Astrocyte (in vitro differentiated cells and primary cell): ENCODE measurements at regions not wholly inside any gene's neighbourhood (a gene's known extent, or its start where the extent isn't known, plus 50 kb on each side); places are given as distances from the start of the nearest gene placed in this dataset.
A peak's percentile ranks its signal among the peaks of the same experiment; 100 is the strongest.

Experiments used
- DNase-seq: peaks from one replicate; pipeline ENCODE4 v3.0.0-alpha.2; 2010; ENCODE audit warnings: low read depth
- FAIRE-seq: peaks from 2 replicates; lab custom pipeline; 2011; peaks lifted over from hg19 to GRCh38; lab: Jason Lieb, UNC
- H2AFZ ChIP-seq: 2 replicates; pipeline ENCODE4 v1.6.0; 2012; ENCODE audit warnings: low read depth, low read length, inconsistent platforms
- H3K27ac ChIP-seq: 2 replicates; pipeline ENCODE4 v1.5.1; 2011; ENCODE audit warnings: low read depth, low read length, inconsistent platforms
- H3K27me3 ChIP-seq: 2 replicates; pipeline ENCODE4 v1.6.0; 2011; ENCODE audit warnings: low read length, inconsistent platforms; ENCODE audit not compliant: insufficient read depth
- H3K36me3 ChIP-seq: 2 replicates; pipeline ENCODE4 v1.5.1; 2011; ENCODE audit warnings: low read length, inconsistent platforms; ENCODE audit not compliant: insufficient read depth
- H3K4me1 ChIP-seq: 2 replicates; pipeline ENCODE4 v1.5.1; 2011; ENCODE audit warnings: low read length, inconsistent platforms; ENCODE audit not compliant: insufficient read depth
- H3K4me2 ChIP-seq: 2 replicates; pipeline ENCODE4 v1.6.0; 2012; ENCODE audit warnings: low read length, inconsistent platforms
- H3K4me3 ChIP-seq: 2 replicates; pipeline ENCODE4 v1.5.1; 2011; ENCODE audit warnings: low read depth, mild to moderate bottlenecking, low read length, inconsistent platforms; ENCODE audit not compliant: insufficient read depth
- H3K79me2 ChIP-seq: 2 replicates; pipeline ENCODE4 v1.6.0; 2012; ENCODE audit warnings: mild to moderate bottlenecking, low read length, inconsistent platforms; ENCODE audit not compliant: insufficient read depth
- H3K9ac ChIP-seq: 2 replicates; pipeline ENCODE4 v1.6.0; 2012; ENCODE audit warnings: mild to moderate bottlenecking, low read length, inconsistent platforms
- H3K9me3 ChIP-seq: 2 replicates; pipeline ENCODE4 v1.5.1; 2012; ENCODE audit warnings: low read depth, mild to moderate bottlenecking, low read length, inconsistent platforms; ENCODE audit not compliant: insufficient read depth
- H4K20me1 ChIP-seq: 2 replicates; pipeline ENCODE4 v1.6.0; 2012; ENCODE audit warnings: low read length, inconsistent platforms; ENCODE audit not compliant: insufficient read depth
- H3K27ac Mint-ChIP-seq: one replicate; pipeline ENCODE4 v1.8.0; 2021; ENCODE audit warnings: mild to moderate bottlenecking, mixed read lengths; ENCODE audit not compliant: unreplicated experiment
- H3K27me3 Mint-ChIP-seq: one replicate; pipeline ENCODE4 v1.8.0; 2021; ENCODE audit warnings: low read depth, mixed read lengths; ENCODE audit not compliant: unreplicated experiment
- H3K36me3 Mint-ChIP-seq: one replicate; pipeline ENCODE4 v1.8.0; 2021; ENCODE audit warnings: low read depth, mixed read lengths; ENCODE audit not compliant: unreplicated experiment
- H3K4me1 Mint-ChIP-seq: one replicate; pipeline ENCODE4 v1.8.0; 2021; ENCODE audit warnings: low read depth, mixed read lengths; ENCODE audit not compliant: unreplicated experiment
- H3K4me3 Mint-ChIP-seq: one replicate; pipeline ENCODE4 v1.8.0; 2021; ENCODE audit warnings: mild to moderate bottlenecking, moderate library complexity, mixed read lengths; ENCODE audit not compliant: unreplicated experiment
- H3K9me3 Mint-ChIP-seq: one replicate; pipeline ENCODE4 v1.8.0; 2021; ENCODE audit warnings: mild to moderate bottlenecking, mixed read lengths; ENCODE audit not compliant: unreplicated experiment
- CTCF ChIP-seq: IDR thresholded peaks from 2 replicates; pipeline ENCODE4 v1.5.1; 2011; ENCODE audit warnings: low read depth, mild to moderate bottlenecking, inconsistent platforms, low read length, moderate library complexity; ENCODE audit not compliant: insufficient read depth
- EZH2 ChIP-seq: IDR thresholded peaks from 2 replicates; pipeline ENCODE4 v1.6.1; 2012; ENCODE audit warnings: mild to moderate bottlenecking, low read length, inconsistent platforms; ENCODE audit not compliant: insufficient read depth

GRCh38 chr4:116386856-116387255 is 698.5 kb downstream of the TRAM1L1 start:
- no peaks in the 10 kb centered on the region for H3K36me3 Mint-ChIP-seq

GRCh38 chr4:116385583-116385982 is 699.8 kb downstream of the TRAM1L1 start:
- H3K79me2 ChIP-seq, result no peaks in the 10 kb centered on the region
- DNase-seq, result no peak
- FAIRE-seq, result no peak

More at GRCh38 chr4:116386856-116387255, 698.5 kb downstream of the TRAM1L1 start:
- H3K4me2 ChIP-seq, result no peak overlapping the region
- Mint-ChIP-seq H3K4me1 (no peaks in the 10 kb centered on the region), H3K9me3 (no peaks in the 10 kb centered on the region), H3K27ac (no peak overlapping the region), H3K4me3 (no peak overlapping the region), H3K27me3 (no peaks in the 10 kb centered on the region)
- H3K9me3 ChIP-seq, result no peaks in the 10 kb centered on the region
- FAIRE-seq (no peak), DNase-seq (peak; percentile 6)
- H4K20me1 ChIP-seq, result no peaks in the 10 kb centered on the region
- H3K36me3 ChIP-seq, result no peaks in the 10 kb centered on the region
- no peak for TF ChIP-seq EZH2
- H3K4me1 ChIP-seq, result no peaks in the 10 kb centered on the region
- H2AFZ ChIP-seq, result no peak overlapping the region
- H3K79me2 ChIP-seq, result no peaks in the 10 kb centered on the region
- H3K27ac ChIP-seq, result no peak overlapping the region
- no peak overlapping the region for H3K9ac ChIP-seq
- H3K4me3 ChIP-seq, result no peak overlapping the region
- no peaks in the 10 kb centered on the region for H3K27me3 ChIP-seq

GRCh38 chr4:116374815-116375214 is 710.6 kb downstream of the TRAM1L1 start:
- H3K27ac ChIP-seq, result no peak overlapping the region

More at GRCh38 chr4:116385583-116385982, 699.8 kb downstream of the TRAM1L1 start:
- Mint-ChIP-seq H3K36me3 (no peaks in the 10 kb centered on the region), H3K27me3 (no peaks in the 10 kb centered on the region), H3K9me3 (no peaks in the 10 kb centered on the region), H3K27ac (no peak overlapping the region), H3K4me1 (no peaks in the 10 kb centered on the region), H3K4me3 (no peak overlapping the region)
- no peaks in the 10 kb centered on the region for H3K4me1 ChIP-seq
- H2AFZ ChIP-seq, result no peak overlapping the region
- no peaks in the 10 kb centered on the region for H4K20me1 ChIP-seq
- H3K27ac ChIP-seq, result no peak overlapping the region
- H3K4me2 ChIP-seq, result no peak overlapping the region
- TF ChIP-seq CTCF (no peak), EZH2 (no peak)
- no peaks in the 10 kb centered on the region for H3K27me3 ChIP-seq
- no peak overlapping the region for H3K4me3 ChIP-seq
- H3K36me3 ChIP-seq, result no peaks in the 10 kb centered on the region
- H3K9me3 ChIP-seq, result no peaks in the 10 kb centered on the region
- no peak overlapping the region for H3K9ac ChIP-seq

More at GRCh38 chr4:116374815-116375214, 710.6 kb downstream of the TRAM1L1 start:
- Mint-ChIP-seq H3K9me3 (no peaks in the 10 kb centered on the region), H3K27me3 (no peaks in the 10 kb centered on the region), H3K27ac (no peak overlapping the region), H3K36me3 (no peaks in the 10 kb centered on the region), H3K4me1 (no peaks in the 10 kb centered on the region), H3K4me3 (no peak overlapping the region)
- no peak for DNase-seq
- no peak overlapping the region for H3K9ac ChIP-seq
- no peaks in the 10 kb centered on the region for H4K20me1 ChIP-seq
- H3K4me3 ChIP-seq, result no peak overlapping the region
- no peaks in the 10 kb centered on the region for H3K27me3 ChIP-seq
- TF ChIP-seq EZH2 (no peak), CTCF (no peak)
- no peak for FAIRE-seq
- no peaks in the 10 kb centered on the region for H3K4me1 ChIP-seq
- H2AFZ ChIP-seq, result no peak overlapping the region
- H3K36me3 ChIP-seq, result no peaks in the 10 kb centered on the region
- no peaks in the 10 kb centered on the region for H3K9me3 ChIP-seq
- no peak overlapping the region for H3K4me2 ChIP-seq
- H3K79me2 ChIP-seq, result no peaks in the 10 kb centered on the region
